Fibroblast of lung (primary cell): ENCODE measurements at regions not wholly inside any gene's neighbourhood (a gene's known extent, or its start where the extent isn't known, plus 50 kb on each side); places are given as distances from the start of the nearest gene placed in this dataset.
A peak's percentile ranks its signal among the peaks of the same experiment; 100 is the strongest.

Experiments used
- DNase-seq, 2 donors: peaks; one replicate each; pipeline versions ENCODE4 v3.0.0 to v3.0.0-alpha.2; 2010; ENCODE audit warnings: low read depth in 2 of 2
- H2AFZ ChIP-seq: 2 replicates; pipeline ENCODE4 v1.5.1; 2012; ENCODE audit warnings: low read length, control low read depth, inconsistent platforms
- H3K27ac ChIP-seq: 2 replicates; pipeline ENCODE4 v1.5.1; 2011; ENCODE audit warnings: low read length, control low read depth; ENCODE audit not compliant: insufficient read depth
- H3K27me3 ChIP-seq: 2 replicates; pipeline ENCODE4 v1.5.1; 2011; ENCODE audit warnings: mild to moderate bottlenecking, low read length; ENCODE audit not compliant: control insufficient read depth, insufficient read depth
- H3K36me3 ChIP-seq: 2 replicates; pipeline ENCODE4 v1.5.1; 2011; ENCODE audit warnings: low read length; ENCODE audit not compliant: control insufficient read depth, insufficient read depth
- H3K4me1 ChIP-seq: 2 replicates; pipeline ENCODE4 v1.5.1; 2011; ENCODE audit warnings: low read length; ENCODE audit not compliant: control insufficient read depth, insufficient read depth; ENCODE audit errors: extremely low read depth
- H3K4me2 ChIP-seq: 2 replicates; pipeline ENCODE4 v1.5.1; 2011; ENCODE audit warnings: low read length, control low read depth; ENCODE audit not compliant: insufficient read depth; ENCODE audit errors: extremely low read depth
- H3K4me3 ChIP-seq, 4 experiments: fragments of 200-600 bp in 1 of 4; sonication (generic) in 1 of 4; replicated peaks in 1 of 4; 2 replicates each; pipeline ENCODE4 v1.5.1; 2011 to 2016; ENCODE audit warnings: low read length in 4 of 4, low read depth in 3 of 4, mild to moderate bottlenecking in 3 of 4, control low read depth in 2 of 4, inconsistent platforms in 1 of 4, mixed read lengths in 1 of 4; ENCODE audit not compliant: insufficient read depth in 1 of 4; ENCODE audit errors: control extremely low read depth in 1 of 4
- H3K79me2 ChIP-seq: 2 replicates; pipeline ENCODE4 v1.5.1; 2012; ENCODE audit warnings: mild to moderate bottlenecking, low read length, inconsistent platforms; ENCODE audit not compliant: control insufficient read depth, insufficient read depth
- H3K9ac ChIP-seq: 2 replicates; pipeline ENCODE4 v1.5.1; 2011; ENCODE audit warnings: mild to moderate bottlenecking, low read length, control low read depth; ENCODE audit not compliant: insufficient read depth
- H3K9me3 ChIP-seq: 2 replicates; pipeline ENCODE4 v1.5.1; 2012; ENCODE audit warnings: low read depth, low read length; ENCODE audit not compliant: control insufficient read depth, insufficient read depth
- H4K20me1 ChIP-seq: 2 replicates; pipeline ENCODE4 v1.5.1; 2011; ENCODE audit warnings: low read length; ENCODE audit not compliant: control insufficient read depth, insufficient read depth; ENCODE audit errors: extremely low read depth
- EZH2 ChIP-seq: IDR thresholded peaks from 2 replicates; pipeline ENCODE4 v1.5.1; 2012; ENCODE audit warnings: low read length, control low read depth, mild to moderate bottlenecking; ENCODE audit errors: missing control alignments
- TF ChIP-seq, protein P1 (sequence below), 2 donors: IDR thresholded peaks in 1 of 2; conservative IDR thresholded peaks in 1 of 2; 1 replicate in 1 of 2; 2 replicates in 1 of 2; pipeline ENCODE4 v1.5.1; 2011 to 2012; ENCODE audit warnings: low read length in 2 of 2, control low read depth in 1 of 2, inconsistent platforms in 1 of 2, low read depth in 1 of 2, mild to moderate bottlenecking in 1 of 2

- TF ChIP-seq, protein P1, sequence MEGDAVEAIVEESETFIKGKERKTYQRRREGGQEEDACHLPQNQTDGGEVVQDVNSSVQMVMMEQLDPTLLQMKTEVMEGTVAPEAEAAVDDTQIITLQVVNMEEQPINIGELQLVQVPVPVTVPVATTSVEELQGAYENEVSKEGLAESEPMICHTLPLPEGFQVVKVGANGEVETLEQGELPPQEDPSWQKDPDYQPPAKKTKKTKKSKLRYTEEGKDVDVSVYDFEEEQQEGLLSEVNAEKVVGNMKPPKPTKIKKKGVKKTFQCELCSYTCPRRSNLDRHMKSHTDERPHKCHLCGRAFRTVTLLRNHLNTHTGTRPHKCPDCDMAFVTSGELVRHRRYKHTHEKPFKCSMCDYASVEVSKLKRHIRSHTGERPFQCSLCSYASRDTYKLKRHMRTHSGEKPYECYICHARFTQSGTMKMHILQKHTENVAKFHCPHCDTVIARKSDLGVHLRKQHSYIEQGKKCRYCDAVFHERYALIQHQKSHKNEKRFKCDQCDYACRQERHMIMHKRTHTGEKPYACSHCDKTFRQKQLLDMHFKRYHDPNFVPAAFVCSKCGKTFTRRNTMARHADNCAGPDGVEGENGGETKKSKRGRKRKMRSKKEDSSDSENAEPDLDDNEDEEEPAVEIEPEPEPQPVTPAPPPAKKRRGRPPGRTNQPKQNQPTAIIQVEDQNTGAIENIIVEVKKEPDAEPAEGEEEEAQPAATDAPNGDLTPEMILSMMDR (conservative IDR thresholded peaks at IDR 0.05 in 1 of 2, IDR thresholded peaks at IDR 0.05 in 1 of 2; ENCODE audit: low read depth in 1 of 2, low read length in 2 of 2), result no peak
- TF ChIP-seq EZH2, result no peak
Observed at GRCh38 chr6:7048894-7049293, 58.9 kb upstream of the RREB1 start.

DNA sequence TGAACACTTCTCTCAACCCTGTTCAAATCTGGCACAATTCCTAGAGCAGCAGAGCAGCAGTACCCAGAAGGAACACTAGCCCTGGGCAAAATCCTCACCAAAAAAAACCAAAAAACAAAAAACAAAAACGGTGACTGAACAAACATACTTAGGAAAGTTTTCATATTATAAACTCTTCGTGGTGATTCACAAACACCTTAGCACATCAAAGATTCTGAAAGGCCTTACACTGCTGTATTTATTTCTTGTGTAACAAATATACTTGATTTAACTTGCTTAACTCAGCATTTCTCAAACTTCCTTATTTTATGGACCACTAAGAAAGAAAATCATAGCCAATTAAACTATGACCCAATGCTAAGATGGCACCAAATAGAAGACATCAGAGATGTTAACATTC lies 57.8 kb upstream of the RREB1 start:
- DNase-seq, result no peak
- no peaks in the 10 kb centered on the region for H3K27me3 ChIP-seq
- no peak overlapping the region for H3K9ac ChIP-seq
- H4K20me1 ChIP-seq, result no peaks in the 10 kb centered on the region
- no peak overlapping the region for H2AFZ ChIP-seq
- no peaks in the 10 kb centered on the region for H3K9me3 ChIP-seq
- H3K27ac ChIP-seq, result no peak overlapping the region
- H3K36me3 ChIP-seq, result no peaks in the 10 kb centered on the region
- no peaks in the 10 kb centered on the region for H3K4me1 ChIP-seq
- H3K79me2 ChIP-seq, result no peaks in the 10 kb centered on the region
- H3K4me3 ChIP-seq, result no peak overlapping the region
- H3K4me2 ChIP-seq, result no peak overlapping the region
- TF ChIP-seq, protein P1 (conservative IDR thresholded peaks at IDR 0.05 in 1 of 2, IDR thresholded peaks at IDR 0.05 in 1 of 2; ENCODE audit: low read depth in 1 of 2, low read length in 2 of 2), result no peak
- TF ChIP-seq EZH2, result no peak

More at GRCh38 chr6:7048894-7049293, 58.9 kb upstream of the RREB1 start:
- H3K79me2 ChIP-seq, result no peaks in the 10 kb centered on the region
- no peak overlapping the region for H3K9ac ChIP-seq
- H2AFZ ChIP-seq, result no peak overlapping the region
- no peaks in the 10 kb centered on the region for H3K9me3 ChIP-seq
- H3K4me3 ChIP-seq, result no peak overlapping the region
- H3K27me3 ChIP-seq, result no peaks in the 10 kb centered on the region
- H3K36me3 ChIP-seq, result no peaks in the 10 kb centered on the region
- H3K4me1 ChIP-seq, result no peaks in the 10 kb centered on the region
- H3K27ac ChIP-seq, result no peak overlapping the region
- no peak for DNase-seq
- no peak overlapping the region for H3K4me2 ChIP-seq
- H4K20me1 ChIP-seq, result no peaks in the 10 kb centered on the region

DNA sequence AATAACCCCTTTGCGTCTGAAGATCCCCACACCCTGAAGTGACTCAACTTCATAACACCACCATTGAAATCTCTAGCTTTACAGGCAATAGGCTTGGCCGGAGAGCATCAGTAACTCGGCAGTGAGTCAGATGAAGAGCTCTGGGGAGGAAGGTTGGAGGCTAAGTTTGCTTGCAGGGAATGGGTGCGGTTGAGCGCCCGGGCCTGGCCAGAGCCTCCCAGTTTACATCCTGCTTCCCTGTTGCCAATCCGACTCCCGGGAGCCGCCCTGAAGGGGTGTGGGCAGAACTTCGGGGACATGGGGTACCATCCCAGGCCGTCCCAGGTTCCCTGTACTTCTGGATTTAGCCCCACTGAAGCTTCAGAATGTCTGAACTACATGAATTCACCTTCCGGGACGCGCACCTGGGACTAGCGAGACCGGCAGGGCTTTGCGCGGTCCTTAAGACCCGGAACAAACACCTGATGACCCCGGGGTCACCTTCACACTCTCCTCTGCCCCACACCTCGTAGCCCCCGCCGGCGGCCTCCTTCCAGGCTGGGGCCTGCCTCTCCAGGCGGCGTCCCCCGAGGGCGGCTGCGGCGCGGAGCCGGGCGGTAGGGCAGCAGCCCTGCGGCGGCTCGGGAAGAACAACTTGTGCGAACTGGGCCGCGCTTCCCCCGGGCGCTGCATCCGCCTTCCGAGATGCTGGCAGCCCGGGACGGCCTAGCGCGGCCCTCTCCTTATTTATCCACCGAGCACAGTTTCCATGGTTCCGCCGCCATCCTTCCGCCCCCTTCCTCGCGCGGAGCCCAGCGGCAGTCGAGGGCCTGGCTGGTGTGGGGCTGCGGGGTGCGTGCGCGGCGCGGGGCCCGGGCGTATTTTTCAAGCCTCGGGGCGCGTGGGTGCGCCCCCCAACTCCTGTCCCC lies 56.6 kb upstream of the RREB1 start:
- no peaks in the 10 kb centered on the region for H3K79me2 ChIP-seq
- H3K9me3 ChIP-seq, result no peaks in the 10 kb centered on the region
- H3K27ac ChIP-seq, result peak overlapping the region; percentile 26
- H3K4me1 ChIP-seq, result no peaks in the 10 kb centered on the region
- no peaks in the 10 kb centered on the region for H4K20me1 ChIP-seq
- H3K4me2 ChIP-seq, result peak overlapping the region; percentile 53
- DNase-seq, result peak; percentile 80 to 92
- no peaks in the 10 kb centered on the region for H3K27me3 ChIP-seq
- H3K36me3 ChIP-seq, result no peaks in the 10 kb centered on the region
- peak overlapping the region; percentile 68 for H3K9ac ChIP-seq
- H2AFZ ChIP-seq, result peak overlapping the region; percentile 71
- TF ChIP-seq, protein P1 (conservative IDR thresholded peaks at IDR 0.05 in 1 of 2, IDR thresholded peaks at IDR 0.05 in 1 of 2; ENCODE audit: low read depth in 1 of 2, low read length in 2 of 2), result no peak
- TF ChIP-seq EZH2, result no peak
- H3K4me3 ChIP-seq, result peak overlapping the region in 3 of 4 experiments; percentile 36 to 59 (median 40)
